Activated T-helper 17 cell treated with anti-CD3 and anti-CD28 coated beads, Interleukin-2, amount 50 U/mL, for 72 hours (primary cell): ENCODE measurements at regions not wholly inside any gene's neighbourhood (a gene's known extent, or its start where the extent isn't known, plus 50 kb on each side); places are given as distances from the start of the nearest gene placed in this dataset.

Source experiments
- ATAC-seq: fragments of 150-1000 bp; cut with Tn5 transposase; replicated peaks from 2 replicates; pipeline ENCODE4 v1.10.0; 2021; ENCODE audit warnings: mild to moderate bottlenecking, moderate library complexity
- H3K27ac Mint-ChIP-seq: one replicate; pipeline ENCODE4 v1.8.0; 2022; ENCODE audit warnings: mixed read lengths
- H3K27me3 Mint-ChIP-seq: one replicate; pipeline ENCODE4 v1.8.0; 2022; ENCODE audit warnings: mixed read lengths
- H3K36me3 Mint-ChIP-seq: one replicate; pipeline ENCODE4 v1.8.0; 2022; ENCODE audit warnings: low read depth, mild to moderate bottlenecking, mixed read lengths
- H3K4me1 Mint-ChIP-seq: one replicate; pipeline ENCODE4 v1.8.0; 2022; ENCODE audit warnings: mixed read lengths
- H3K4me3 Mint-ChIP-seq: one replicate; pipeline ENCODE4 v1.8.0; 2022; ENCODE audit warnings: mild to moderate bottlenecking, mixed read lengths
- H3K9me3 Mint-ChIP-seq: one replicate; pipeline ENCODE4 v1.8.0; 2022; ENCODE audit warnings: mixed read lengths

- Mint-ChIP-seq H3K4me1 (no peaks in the 10 kb centered on the region), H3K4me3 (no peak overlapping the region), H3K27ac (no peak overlapping the region), H3K27me3 (no peaks in the 10 kb centered on the region), H3K36me3 (no peaks in the 10 kb centered on the region), H3K9me3 (peaks cover 5% of the 10 kb centered on the region)
- ATAC-seq = no peak
Observed at GRCh38 chr7:4409946-4410345, 272.1 kb upstream of the FOXK1 start.

GRCh38 chr7:4416396-4417056 lies 265.6 kb upstream of the FOXK1 start:
- peaks cover 5% of the 10 kb centered on the region for H3K4me1 Mint-ChIP-seq
- ATAC-seq = no peak
- H3K27me3 Mint-ChIP-seq = peaks cover 7% of the 10 kb centered on the region
- H3K36me3 Mint-ChIP-seq = no peaks in the 10 kb centered on the region
- peaks cover 25% of the 10 kb centered on the region for H3K9me3 Mint-ChIP-seq
- no peak overlapping the region for H3K27ac Mint-ChIP-seq
- H3K4me3 Mint-ChIP-seq = no peak overlapping the region

- no peaks in the 10 kb centered on the region for H3K36me3 Mint-ChIP-seq
- no peaks in the 10 kb centered on the region for H3K4me1 Mint-ChIP-seq
- ATAC-seq = no peak
- H3K9me3 Mint-ChIP-seq = peaks cover 18% of the 10 kb centered on the region
- no peak overlapping the region for H3K27ac Mint-ChIP-seq
- no peak overlapping the region for H3K4me3 Mint-ChIP-seq
- peaks cover 15% of the 10 kb centered on the region for H3K27me3 Mint-ChIP-seq
Observed at GRCh38 chr7:4428526-4428925, 253.6 kb upstream of the FOXK1 start.

- ATAC-seq = no peak
- peaks cover 18% of the 10 kb centered on the region for H3K9me3 Mint-ChIP-seq
- H3K27ac Mint-ChIP-seq = no peak overlapping the region
- no peaks in the 10 kb centered on the region for H3K36me3 Mint-ChIP-seq
- H3K27me3 Mint-ChIP-seq = peaks cover 22% of the 10 kb centered on the region
- no peak overlapping the region for H3K4me3 Mint-ChIP-seq
- H3K4me1 Mint-ChIP-seq = no peaks in the 10 kb centered on the region
Observed at GRCh38 chr7:4430227-4430626, 251.9 kb upstream of the FOXK1 start.

- Mint-ChIP-seq H3K27ac (no peak overlapping the region), H3K27me3 (peaks cover 28% of the 10 kb centered on the region), H3K36me3 (no peaks in the 10 kb centered on the region), H3K4me1 (no peaks in the 10 kb centered on the region), H3K9me3 (peaks cover 10% of the 10 kb centered on the region), H3K4me3 (no peak overlapping the region)
- ATAC-seq = no peak
Observed at GRCh38 chr7:4434306-4434705, 247.8 kb upstream of the FOXK1 start.

- Mint-ChIP-seq H3K27me3 (peaks cover 28% of the 10 kb centered on the region), H3K36me3 (no peaks in the 10 kb centered on the region), H3K4me1 (no peaks in the 10 kb centered on the region), H3K9me3 (peaks cover 6% of the 10 kb centered on the region), H3K4me3 (no peak overlapping the region), H3K27ac (no peak overlapping the region)
- no peak for ATAC-seq
Observed at GRCh38 chr7:4436361-4436895, 245.7 kb upstream of the FOXK1 start.

GRCh38 chr7:4436936-4437335 lies 245.2 kb upstream of the FOXK1 start:
- H3K9me3 Mint-ChIP-seq = peaks cover 2% of the 10 kb centered on the region
- no peak overlapping the region for H3K27ac Mint-ChIP-seq
- no peaks in the 10 kb centered on the region for H3K4me1 Mint-ChIP-seq
- peaks cover 25% of the 10 kb centered on the region for H3K27me3 Mint-ChIP-seq
- no peak overlapping the region for H3K4me3 Mint-ChIP-seq
- no peaks in the 10 kb centered on the region for H3K36me3 Mint-ChIP-seq
- ATAC-seq = no peak

GRCh38 chr7:4437916-4438315 lies 244.2 kb upstream of the FOXK1 start:
- ATAC-seq = no peak
- Mint-ChIP-seq H3K36me3 (no peaks in the 10 kb centered on the region), H3K4me3 (no peak overlapping the region), H3K27ac (no peak overlapping the region), H3K27me3 (peaks cover 24% of the 10 kb centered on the region), H3K9me3 (no peaks in the 10 kb centered on the region), H3K4me1 (no peaks in the 10 kb centered on the region)

- Mint-ChIP-seq H3K36me3 (no peaks in the 10 kb centered on the region), H3K27ac (no peak overlapping the region), H3K9me3 (no peaks in the 10 kb centered on the region), H3K27me3 (peaks cover 22% of the 10 kb centered on the region), H3K4me3 (no peak overlapping the region), H3K4me1 (no peaks in the 10 kb centered on the region)
- no peak for ATAC-seq
Observed at GRCh38 chr7:4438723-4439245, 243.3 kb upstream of the FOXK1 start.

GRCh38 chr7:4439444-4439843 lies 242.7 kb upstream of the FOXK1 start:
- Mint-ChIP-seq H3K9me3 (no peaks in the 10 kb centered on the region), H3K27me3 (peaks cover 20% of the 10 kb centered on the region), H3K27ac (no peak overlapping the region), H3K4me3 (no peak overlapping the region), H3K4me1 (no peaks in the 10 kb centered on the region), H3K36me3 (no peaks in the 10 kb centered on the region)
- ATAC-seq = no peak

- H3K9me3 Mint-ChIP-seq = peaks cover 4% of the 10 kb centered on the region
- H3K27ac Mint-ChIP-seq = no peak overlapping the region
- no peaks in the 10 kb centered on the region for H3K4me1 Mint-ChIP-seq
- no peak for ATAC-seq
- peaks cover 5% of the 10 kb centered on the region for H3K27me3 Mint-ChIP-seq
- H3K4me3 Mint-ChIP-seq = no peak overlapping the region
- no peaks in the 10 kb centered on the region for H3K36me3 Mint-ChIP-seq
Observed at GRCh38 chr7:4444106-4444505, 238.0 kb upstream of the FOXK1 start.

GRCh38 chr7:4445777-4446176 lies 236.3 kb upstream of the FOXK1 start:
- H3K27me3 Mint-ChIP-seq = peaks cover 5% of the 10 kb centered on the region
- H3K4me3 Mint-ChIP-seq = no peak overlapping the region
- no peaks in the 10 kb centered on the region for H3K4me1 Mint-ChIP-seq
- H3K9me3 Mint-ChIP-seq = peaks cover 6% of the 10 kb centered on the region
- ATAC-seq = no peak
- no peaks in the 10 kb centered on the region for H3K36me3 Mint-ChIP-seq
- no peak overlapping the region for H3K27ac Mint-ChIP-seq

GRCh38 chr7:4449263-4449662 lies 232.8 kb upstream of the FOXK1 start:
- Mint-ChIP-seq H3K9me3 (peaks cover 6% of the 10 kb centered on the region), H3K27me3 (peaks cover 5% of the 10 kb centered on the region), H3K36me3 (no peaks in the 10 kb centered on the region), H3K27ac (no peak overlapping the region), H3K4me3 (no peak overlapping the region), H3K4me1 (no peaks in the 10 kb centered on the region)
- ATAC-seq = no peak

GRCh38 chr7:4450483-4450882 lies 231.6 kb upstream of the FOXK1 start:
- Mint-ChIP-seq H3K4me3 (no peak overlapping the region), H3K27ac (no peak overlapping the region), H3K36me3 (no peaks in the 10 kb centered on the region), H3K27me3 (no peaks in the 10 kb centered on the region), H3K4me1 (no peaks in the 10 kb centered on the region), H3K9me3 (peaks cover 3% of the 10 kb centered on the region)
- ATAC-seq = no peak

GRCh38 chr7:4460597-4460996 lies 221.5 kb upstream of the FOXK1 start:
- peaks cover 3% of the 10 kb centered on the region for H3K9me3 Mint-ChIP-seq
- no peaks in the 10 kb centered on the region for H3K36me3 Mint-ChIP-seq
- H3K27ac Mint-ChIP-seq = no peak overlapping the region
- peaks cover 7% of the 10 kb centered on the region for H3K27me3 Mint-ChIP-seq
- H3K4me1 Mint-ChIP-seq = no peaks in the 10 kb centered on the region
- ATAC-seq = no peak
- H3K4me3 Mint-ChIP-seq = no peak overlapping the region
